AG10803 (cell line): ENCODE measurements at regions not wholly inside any gene's neighbourhood (a gene's known extent, or its start where the extent isn't known, plus 50 kb on each side); places are given as distances from the start of the nearest gene placed in this dataset.

Experiments used
- DNase-seq: peaks from one replicate; pipeline ENCODE4 v3.0.0; 2010; ENCODE audit warnings: low read depth
- H3K4me3 ChIP-seq: 2 replicates; pipeline ENCODE4 v1.5.1; 2011; ENCODE audit warnings: mild to moderate bottlenecking, low read length, control low read depth
- CTCF ChIP-seq: conservative IDR thresholded peaks from 2 replicates; pipeline ENCODE4 v1.5.1; 2011; ENCODE audit warnings: mild to moderate bottlenecking, low read length, control low read depth, inconsistent platforms

GRCh38 chr15:38857814-38858213 lies 293.2 kb upstream of the RASGRP1 start:
- no peak for DNase-seq
- no peak for TF ChIP-seq CTCF
- H3K4me3 ChIP-seq, result no peak overlapping the region

GRCh38 chr15:38859574-38859973 lies 295.0 kb upstream of the RASGRP1 start:
- no peak for TF ChIP-seq CTCF
- DNase-seq, result no peak
- no peak overlapping the region for H3K4me3 ChIP-seq

- DNase-seq, result peak; percentile 86
- H3K4me3 ChIP-seq, result no peak overlapping the region
- TF ChIP-seq CTCF, result no peak
Measured at GRCh38 chr15:38860253-38860652, 295.6 kb upstream of the RASGRP1 start.

GRCh38 chr15:38860674-38861073 lies 296.1 kb upstream of the RASGRP1 start:
- no peak overlapping the region for H3K4me3 ChIP-seq
- no peak for TF ChIP-seq CTCF

GRCh38 chr15:38861108-38861507 lies 296.5 kb upstream of the RASGRP1 start:
- TF ChIP-seq CTCF, result no peak
- peak; percentile 40 for DNase-seq
- H3K4me3 ChIP-seq, result no peak overlapping the region

More at GRCh38 chr15:38860674-38861073, 296.1 kb upstream of the RASGRP1 start:
- peak; percentile 91 for DNase-seq

GRCh38 chr15:38862099-38862498 lies 297.5 kb upstream of the RASGRP1 start:
- no peak overlapping the region for H3K4me3 ChIP-seq
- TF ChIP-seq CTCF, result no peak
- DNase-seq, result peak; percentile 57

GRCh38 chr15:38863381-38863780 lies 298.8 kb upstream of the RASGRP1 start:
- TF ChIP-seq CTCF, result no peak
- DNase-seq, result no peak

More at GRCh38 chr15:38863381-38863780, 298.8 kb upstream of the RASGRP1 start:
- H3K4me3 ChIP-seq, result no peak overlapping the region
